ENCODE measurements at regions not wholly inside any gene's neighbourhood (a gene's known extent, or its start where the extent isn't known, plus 50 kb on each side); places are given as distances from the start of the nearest gene placed in this dataset.
A peak's percentile ranks its signal among the peaks of the same experiment; 100 is the strongest.
"Not testable (repeated sequence)": the region's sequence is repeated elsewhere in the genome, so short reads cannot be mapped to it uniquely, and the experiment has no call there.

DNA sequence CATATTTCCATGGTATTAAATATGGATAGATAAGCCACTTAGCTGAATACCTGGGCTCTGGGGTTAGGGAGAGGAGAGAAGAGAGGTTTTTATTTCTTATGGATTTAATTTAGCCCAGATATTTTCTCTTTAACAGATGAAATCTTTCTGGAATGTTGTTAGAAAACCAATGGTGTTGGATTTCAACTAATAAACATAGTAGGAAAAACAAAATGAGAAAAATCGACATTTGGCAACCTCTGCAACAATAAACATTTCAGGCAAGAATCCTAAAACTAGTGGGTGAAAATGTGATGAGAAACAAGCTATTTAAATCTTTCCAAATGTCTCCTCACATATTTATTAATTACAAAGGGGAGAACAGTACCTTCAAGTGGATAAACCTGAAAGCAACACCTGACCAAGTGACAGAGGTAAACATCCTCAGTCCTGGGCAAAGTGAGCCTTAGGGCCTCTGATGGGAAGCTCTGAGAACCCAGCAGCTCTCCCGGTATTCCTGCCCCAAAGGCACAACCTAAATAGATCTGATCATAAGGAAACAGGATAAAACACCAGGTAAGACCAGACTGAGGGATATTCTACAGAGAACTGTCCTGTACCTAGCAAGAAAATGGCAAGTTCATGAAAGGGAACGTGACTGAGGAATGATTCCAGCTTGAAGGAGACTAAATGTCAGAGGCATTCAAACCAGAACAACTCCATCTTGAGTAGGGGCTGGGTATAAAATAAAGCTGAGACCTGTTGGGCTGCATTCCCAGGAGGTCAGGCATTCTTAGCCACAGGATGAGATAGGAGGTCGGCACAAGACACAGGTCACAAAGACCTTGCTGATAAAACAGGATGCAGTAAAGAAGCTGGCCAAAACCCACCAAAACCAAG lies 163.7 kb downstream of the ESM1 start:
- DNase-seq (ENCODE audit: low spot score), result no peak

DNA sequence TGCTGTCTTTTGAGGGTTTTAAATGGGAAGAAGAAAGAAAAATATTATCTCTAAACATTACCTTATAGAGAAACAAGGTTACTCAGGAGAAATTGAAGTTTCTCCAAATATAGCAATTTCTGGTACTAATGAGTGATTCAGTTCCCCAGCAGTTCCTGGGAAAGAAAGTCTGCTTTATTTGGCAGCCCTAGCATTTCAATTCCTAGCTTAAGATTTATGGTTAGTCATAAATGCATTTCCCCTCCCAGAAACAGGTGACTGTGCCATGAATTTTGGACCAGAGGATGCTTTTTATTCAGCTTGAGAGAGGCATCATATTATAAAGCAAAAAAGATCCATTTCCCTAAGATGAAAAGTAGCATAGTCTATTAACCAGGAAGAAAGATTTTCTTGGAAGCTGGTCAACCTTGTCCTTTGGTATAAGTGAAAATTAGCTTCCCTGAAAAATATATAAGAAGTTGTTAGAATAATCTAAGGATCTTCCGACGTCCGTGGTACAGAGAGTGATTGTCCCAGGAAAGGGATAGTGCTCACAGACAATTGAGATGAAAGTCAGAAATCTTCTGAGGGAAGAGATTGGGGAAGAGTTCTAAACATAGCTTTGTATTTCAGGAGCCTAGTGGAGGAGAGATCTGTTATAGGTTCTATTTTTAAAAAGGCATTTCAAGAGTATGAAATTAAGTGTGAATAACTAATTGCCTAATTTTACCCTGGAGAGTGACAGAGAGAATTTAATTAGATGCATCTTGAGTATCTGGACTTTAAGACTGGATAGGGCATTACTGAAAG lies 164.9 kb downstream of the ESM1 start:
- peak; percentile 6 for DNase-seq (ENCODE audit: low spot score)

DNA sequence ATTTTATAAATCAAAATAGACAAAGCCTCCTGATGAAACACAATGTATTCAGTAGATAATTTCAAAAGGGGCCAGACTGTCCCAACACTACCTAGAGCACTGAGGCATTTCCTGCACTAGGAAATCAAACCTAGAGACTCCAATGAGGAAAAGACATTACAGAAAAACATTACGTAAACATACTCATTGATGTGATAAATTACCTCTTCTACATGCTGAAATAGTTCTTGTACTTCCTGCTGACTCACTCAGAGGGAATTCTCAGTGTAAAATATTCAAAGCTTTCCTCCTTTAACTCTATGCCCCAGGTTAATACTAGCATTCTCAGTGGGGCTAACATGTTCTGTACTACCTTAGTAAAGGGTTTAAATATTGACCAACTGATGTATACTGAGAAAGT lies 178.0 kb downstream of the ESM1 start:
- DNase-seq (ENCODE audit: low spot score), result peak; percentile 30

- DNase-seq (ENCODE audit: low spot score), result no peak
Measured at GRCh38 chr5:54804521-54804920, 180.9 kb downstream of the ESM1 start.

GRCh38 chr5:54804086-54804485 lies 181.3 kb downstream of the ESM1 start:
- no peak for DNase-seq (ENCODE audit: low spot score)

- DNase-seq (ENCODE audit: low spot score), result no peak
Measured at GRCh38 chr5:54803471-54804011, 181.9 kb downstream of the ESM1 start.

DNA sequence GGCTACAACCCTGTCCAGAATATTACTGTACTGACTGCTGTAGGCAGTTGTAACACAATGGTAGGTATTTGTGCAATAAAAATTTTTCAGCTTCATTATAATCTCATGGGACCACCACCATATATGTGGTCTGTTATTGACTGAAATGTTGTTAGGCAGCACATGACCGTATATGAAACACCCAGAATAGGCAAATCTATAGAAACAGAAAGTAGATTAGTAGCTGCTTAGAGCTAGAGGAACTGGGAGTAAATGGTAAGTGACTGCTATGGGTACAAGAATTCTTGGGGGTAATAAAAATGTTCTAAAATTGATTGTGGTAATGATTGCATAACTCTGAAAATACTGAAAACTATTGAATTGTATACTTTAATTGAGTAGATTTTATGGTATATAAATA lies 185.7 kb downstream of the ESM1 start:
- no peak for DNase-seq (ENCODE audit: low spot score)

GRCh38 chr5:54795777-54796176 lies 189.6 kb downstream of the ESM1 start:
- no peak for DNase-seq (ENCODE audit: low spot score)

GRCh38 chr5:54795284-54795683 lies 190.1 kb downstream of the ESM1 start:
- no peak for DNase-seq (ENCODE audit: low spot score)

- DNase-seq (ENCODE audit: low spot score), result no peak
Measured at GRCh38 chr5:54794135-54794975, 191.0 kb downstream of the ESM1 start.

DNA sequence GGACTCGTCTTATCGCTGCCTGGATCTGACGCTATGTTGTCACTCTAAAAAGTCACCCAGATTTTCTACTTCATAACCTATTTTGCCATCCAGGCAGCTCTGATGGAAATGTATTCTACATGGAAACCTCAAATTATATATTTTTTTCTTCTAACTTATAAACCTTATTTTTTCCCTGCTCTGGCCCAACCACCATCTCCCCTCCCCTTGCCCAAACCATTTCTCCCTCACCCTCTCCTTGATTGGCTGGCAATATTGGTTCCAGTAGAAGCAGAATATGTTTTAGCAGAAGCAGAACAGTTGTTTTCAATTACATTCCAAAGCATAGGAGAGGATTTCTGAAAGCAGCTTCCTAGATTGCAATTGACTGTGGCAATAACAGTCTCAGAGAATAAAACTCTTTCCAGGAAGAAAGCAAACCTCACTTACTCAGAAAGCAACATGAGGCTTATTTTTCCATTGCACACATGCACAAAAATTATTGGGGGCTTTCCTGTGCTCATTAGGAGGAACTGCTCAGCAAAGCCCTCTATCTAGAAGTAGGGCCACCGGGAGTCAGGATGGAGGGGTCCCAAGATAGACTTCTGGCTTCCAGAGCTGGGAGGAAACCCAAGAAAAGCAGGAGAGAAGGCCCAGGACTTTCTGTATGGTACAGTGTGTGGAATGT lies 191.8 kb downstream of the ESM1 start:
- no peak for DNase-seq (ENCODE audit: low spot score)

GRCh38 chr5:54792611-54793404 lies 192.6 kb downstream of the ESM1 start:
- no peak for DNase-seq (ENCODE audit: low spot score)

- DNase-seq (ENCODE audit: low spot score), result not testable (repeated sequence)
Measured at GRCh38 chr5:54787910-54788309, 197.5 kb downstream of the ESM1 start.

GRCh38 chr5:54785729-54786591 lies 199.4 kb downstream of the ESM1 start:
- no peak for DNase-seq (ENCODE audit: low spot score)

GRCh38 chr5:54778783-54779182 lies 206.6 kb downstream of the ESM1 start:
- no peak for DNase-seq (ENCODE audit: low spot score)

GRCh38 chr5:54775645-54776044 lies 209.7 kb downstream of the ESM1 start:
- DNase-seq (ENCODE audit: low spot score), result no peak

GRCh38 chr5:54774281-54775170 lies 210.9 kb downstream of the ESM1 start:
- no peak for DNase-seq (ENCODE audit: low spot score)

DNA sequence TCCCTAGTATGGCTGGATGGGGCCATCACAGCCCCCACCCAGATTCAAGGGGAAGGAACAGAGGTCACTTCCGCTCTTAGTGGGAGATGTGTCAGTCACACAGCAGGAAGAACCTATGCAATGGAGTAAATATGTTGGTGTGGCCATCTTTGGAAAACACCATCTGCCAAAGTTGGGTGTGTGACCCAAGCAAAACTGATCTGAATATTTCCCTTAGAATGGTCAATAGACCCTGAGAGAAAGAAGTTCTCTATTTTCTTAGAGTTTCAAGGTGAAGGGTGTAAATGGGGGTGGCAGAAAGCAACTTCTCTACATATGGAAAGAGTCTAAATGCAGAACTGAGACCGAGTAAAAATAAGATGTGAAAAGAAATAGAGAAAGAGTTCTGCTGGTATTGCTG lies 212.7 kb downstream of the ESM1 start:
- DNase-seq (ENCODE audit: low spot score), result no peak

DNA sequence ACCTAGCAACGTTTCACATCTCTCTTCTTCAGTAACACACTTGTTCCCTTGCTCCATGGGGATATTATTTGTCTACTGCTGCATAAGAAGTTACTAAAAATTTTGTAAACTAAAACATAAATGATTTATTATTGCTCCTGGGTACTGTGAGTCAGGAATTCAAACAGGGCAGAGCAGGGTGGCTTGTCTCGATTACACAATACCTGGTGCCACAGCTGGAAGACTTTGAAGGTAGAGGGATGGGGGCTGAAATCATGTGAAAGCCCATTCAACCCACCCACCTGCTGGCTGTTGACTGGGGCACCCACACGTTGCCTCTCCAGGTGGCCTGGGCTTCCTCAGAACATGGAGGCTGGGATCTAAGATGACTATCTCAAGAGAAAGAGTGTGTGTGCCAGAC lies 213.2 kb downstream of the ESM1 start:
- no peak for DNase-seq (ENCODE audit: low spot score)
